H1 (cell line): ENCODE measurements at regions not wholly inside any gene's neighbourhood (a gene's known extent, or its start where the extent isn't known, plus 50 kb on each side); places are given as distances from the start of the nearest gene placed in this dataset.

Source experiments
- ASH2L ChIP-seq: fragments of 200-600, 300-600 bp; sonication (generic); IDR thresholded peaks from one replicate; pipeline ENCODE4 v1.7.1; 2017; ENCODE audit warnings: low read length
- BRCA1 ChIP-seq: IDR thresholded peaks from 2 replicates; pipeline ENCODE4 v1.6.1; 2012; ENCODE audit warnings: low read depth, low read length, improper control_type of control experiment
- CHD7 ChIP-seq: fragments of 300-600 bp; sonication (generic); IDR thresholded peaks from 2 replicates; pipeline ENCODE4 v1.7.1; 2012; ENCODE audit warnings: low read length, moderate library complexity, mild to moderate bottlenecking, inconsistent platforms; ENCODE audit not compliant: insufficient replicate concordance
- EP300 ChIP-seq, 2 experiments: IDR thresholded peaks; 1 replicate in 1 of 2; 2 replicates in 1 of 2; pipeline ENCODE4 v1.6.1; 2011 to 2012; ENCODE audit warnings: low read depth in 2 of 2, low read length in 2 of 2, mild to moderate bottlenecking in 2 of 2, borderline replicate concordance in 1 of 2, inconsistent platforms in 1 of 2, moderate library complexity in 1 of 2
- GTF2F1 ChIP-seq: IDR thresholded peaks from 2 replicates; pipeline ENCODE4 v1.6.1; 2012; ENCODE audit warnings: low read depth, low read length, improper control_type of control experiment, borderline replicate concordance
- HDAC6 ChIP-seq: IDR thresholded peaks from one replicate; pipeline ENCODE4 v1.7.1; 2012; ENCODE audit warnings: low read depth, mild to moderate bottlenecking, inconsistent platforms, low read length, moderate library complexity
- JUN ChIP-seq: IDR thresholded peaks from 2 replicates; pipeline ENCODE4 v1.6.1; 2011; ENCODE audit warnings: low read depth, mild to moderate bottlenecking, improper control_type of control experiment, low read length
- TAF7 ChIP-seq: optimal IDR thresholded peaks from 2 replicates; pipeline ENCODE3; 2011; ENCODE audit warnings: low read depth, mild to moderate bottlenecking, inconsistent platforms, low read length, moderate library complexity, borderline replicate concordance
- YY1 ChIP-seq: IDR thresholded peaks from 2 replicates; pipeline ENCODE4 v1.6.1; 2011; ENCODE audit warnings: low read depth, mild to moderate bottlenecking, low read length
- TF ChIP-seq, protein P1 (sequence below), 3 experiments: IDR thresholded peaks; 1 replicate in 2 of 3; 2 replicates in 1 of 3; pipeline versions ENCODE4 v1.5.1 to v1.6.1; 2011; ENCODE audit warnings: low read length in 3 of 3, mild to moderate bottlenecking in 3 of 3, inconsistent platforms in 2 of 3, low read depth in 1 of 3, moderate library complexity in 1 of 3; ENCODE audit not compliant: insufficient read depth in 1 of 3; ENCODE audit errors: control extremely low read depth in 1 of 3

- TF ChIP-seq CHD7 (no peak), TAF7 (no peak), JUN (no peak), ASH2L (no peak), YY1 (no peak), GTF2F1 (no peak), EP300 (IDR thresholded peaks at IDR 0.05; ENCODE audit: borderline replicate concordance in 1 of 2, low read depth in 2 of 2, low read length in 2 of 2) (no peak), BRCA1 (no peak), HDAC6 (no peak)
- TF ChIP-seq, protein P1, sequence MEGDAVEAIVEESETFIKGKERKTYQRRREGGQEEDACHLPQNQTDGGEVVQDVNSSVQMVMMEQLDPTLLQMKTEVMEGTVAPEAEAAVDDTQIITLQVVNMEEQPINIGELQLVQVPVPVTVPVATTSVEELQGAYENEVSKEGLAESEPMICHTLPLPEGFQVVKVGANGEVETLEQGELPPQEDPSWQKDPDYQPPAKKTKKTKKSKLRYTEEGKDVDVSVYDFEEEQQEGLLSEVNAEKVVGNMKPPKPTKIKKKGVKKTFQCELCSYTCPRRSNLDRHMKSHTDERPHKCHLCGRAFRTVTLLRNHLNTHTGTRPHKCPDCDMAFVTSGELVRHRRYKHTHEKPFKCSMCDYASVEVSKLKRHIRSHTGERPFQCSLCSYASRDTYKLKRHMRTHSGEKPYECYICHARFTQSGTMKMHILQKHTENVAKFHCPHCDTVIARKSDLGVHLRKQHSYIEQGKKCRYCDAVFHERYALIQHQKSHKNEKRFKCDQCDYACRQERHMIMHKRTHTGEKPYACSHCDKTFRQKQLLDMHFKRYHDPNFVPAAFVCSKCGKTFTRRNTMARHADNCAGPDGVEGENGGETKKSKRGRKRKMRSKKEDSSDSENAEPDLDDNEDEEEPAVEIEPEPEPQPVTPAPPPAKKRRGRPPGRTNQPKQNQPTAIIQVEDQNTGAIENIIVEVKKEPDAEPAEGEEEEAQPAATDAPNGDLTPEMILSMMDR (IDR thresholded peaks at IDR 0.05; ENCODE audit: control extremely low read depth in 1 of 3, insufficient read depth in 1 of 3, low read depth in 1 of 3, low read length in 3 of 3) = no peak
These were observed 415.6 kb downstream of the NPHP4 start (continued) for GRCh38 chr1:5576673-5577065.
